ENCODE measurements at regions not wholly inside any gene's neighbourhood (a gene's known extent, or its start where the extent isn't known, plus 50 kb on each side); places are given as distances from the start of the nearest gene placed in this dataset.
"Not testable (repeated sequence)": the region's sequence is repeated elsewhere in the genome, so short reads cannot be mapped to it uniquely, and the experiment has no call there.

- not testable (repeated sequence) for DNase-seq (ENCODE audit: low spot score)
Measured at GRCh38 chr14:19126269-19127051, 159.2 kb downstream of the POTEM start.

GRCh38 chr14:19127664-19128435 is 160.6 kb downstream of the POTEM start:
- DNase-seq (ENCODE audit: low spot score) = not testable (repeated sequence)

GRCh38 chr14:19131553-19131952 is 164.3 kb downstream of the POTEM start:
- not testable (repeated sequence) for DNase-seq (ENCODE audit: low spot score)

GRCh38 chr14:19132013-19132835 is 165.0 kb downstream of the POTEM start:
- DNase-seq (ENCODE audit: low spot score) = not testable (repeated sequence)

DNA sequence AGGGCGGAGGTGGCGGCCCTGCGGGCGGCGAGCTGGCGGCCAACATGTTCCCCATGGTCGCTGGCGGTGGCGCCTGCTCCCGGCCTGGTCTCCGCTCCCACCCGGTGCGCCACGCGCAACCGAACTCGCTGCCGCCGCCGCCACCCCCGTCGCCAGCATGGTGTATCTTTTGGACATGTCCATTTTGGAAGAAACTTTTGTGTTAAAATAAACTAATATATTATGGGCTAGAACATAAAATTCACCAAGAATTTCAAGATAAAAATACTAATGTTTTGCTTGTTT is 165.5 kb downstream of the POTEM start:
- not testable (repeated sequence) for DNase-seq (ENCODE audit: low spot score)

- not testable (repeated sequence) for DNase-seq (ENCODE audit: low spot score)
Measured at GRCh38 chr14:19157106-19157709, 190.0 kb downstream of the POTEM start.

- DNase-seq (ENCODE audit: low spot score) = not testable (repeated sequence)
Measured at GRCh38 chr14:19158012-19158411, 190.8 kb downstream of the POTEM start.

DNA sequence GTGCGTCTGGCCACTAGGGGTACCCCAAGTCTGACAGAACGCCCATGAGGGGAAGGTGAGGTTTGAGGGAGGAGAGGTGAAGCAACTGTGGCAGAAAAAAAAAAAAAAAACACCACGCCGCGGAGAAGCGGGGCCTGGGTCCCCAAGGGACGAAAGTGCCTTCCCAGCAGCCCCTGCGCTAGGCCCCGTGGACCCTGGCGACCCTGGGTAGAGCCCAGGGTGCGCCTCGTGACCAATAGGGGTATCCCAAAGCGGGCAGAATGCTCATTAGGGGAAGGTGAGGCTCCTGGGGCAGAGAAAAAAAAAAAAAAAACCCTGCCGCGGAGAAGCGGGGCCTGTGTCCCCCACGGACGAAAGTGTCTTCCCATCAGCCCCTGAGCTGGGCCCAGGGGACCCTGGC is 191.4 kb downstream of the POTEM start:
- not testable (repeated sequence) for DNase-seq (ENCODE audit: low spot score)

DNA sequence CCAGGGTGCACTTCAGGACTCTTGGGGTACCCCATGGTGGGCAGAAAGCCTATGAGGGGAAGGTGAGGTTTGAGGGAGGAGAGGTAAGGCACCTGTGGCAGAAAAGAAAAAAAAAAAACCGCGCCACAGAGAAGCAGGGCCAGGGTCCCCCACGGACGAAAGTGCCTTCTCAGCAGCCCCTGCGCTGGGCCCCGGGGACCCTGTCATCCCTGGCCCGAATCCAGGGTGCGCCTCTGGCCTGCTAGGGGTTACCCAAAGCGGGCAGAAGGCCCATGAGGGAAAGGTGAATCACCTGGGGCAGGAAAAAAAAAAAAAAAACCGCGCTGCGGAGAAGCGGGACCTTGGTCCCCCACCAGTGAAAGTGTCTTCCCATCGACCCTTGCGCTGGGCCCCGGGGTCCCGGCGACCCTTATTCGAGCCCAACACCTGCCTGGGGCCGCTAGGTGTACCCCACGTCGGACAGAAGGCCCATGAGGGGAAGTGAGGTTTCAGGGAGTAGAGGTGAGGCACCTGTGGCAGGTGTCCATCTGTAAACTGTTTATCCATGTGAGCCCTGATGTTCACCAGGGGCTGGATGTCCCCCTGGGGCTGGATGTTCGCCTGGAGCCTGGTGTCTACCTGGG is 191.9 kb downstream of the POTEM start:
- DNase-seq (ENCODE audit: low spot score) = not testable (repeated sequence)

DNA sequence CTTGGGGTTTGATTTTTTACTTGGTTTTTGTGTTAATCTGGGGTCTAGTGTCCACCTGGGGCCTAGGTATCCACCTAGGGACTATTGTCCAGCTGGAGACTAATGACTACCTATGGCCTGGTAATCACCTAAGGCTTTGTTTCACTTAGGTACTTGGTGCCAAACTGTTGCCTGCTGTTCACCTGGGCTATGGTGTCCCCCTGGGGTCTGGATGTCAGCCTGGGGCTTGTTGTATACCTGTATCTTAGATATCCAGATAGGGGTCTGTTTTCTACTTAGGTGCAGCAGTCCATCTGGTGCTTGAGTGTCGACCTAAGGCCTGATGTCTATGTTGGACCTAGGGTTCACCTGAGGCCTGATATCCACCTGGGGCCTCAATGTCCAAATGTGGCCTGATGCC is 193.1 kb downstream of the POTEM start:
- not testable (repeated sequence) for DNase-seq (ENCODE audit: low spot score)

DNA sequence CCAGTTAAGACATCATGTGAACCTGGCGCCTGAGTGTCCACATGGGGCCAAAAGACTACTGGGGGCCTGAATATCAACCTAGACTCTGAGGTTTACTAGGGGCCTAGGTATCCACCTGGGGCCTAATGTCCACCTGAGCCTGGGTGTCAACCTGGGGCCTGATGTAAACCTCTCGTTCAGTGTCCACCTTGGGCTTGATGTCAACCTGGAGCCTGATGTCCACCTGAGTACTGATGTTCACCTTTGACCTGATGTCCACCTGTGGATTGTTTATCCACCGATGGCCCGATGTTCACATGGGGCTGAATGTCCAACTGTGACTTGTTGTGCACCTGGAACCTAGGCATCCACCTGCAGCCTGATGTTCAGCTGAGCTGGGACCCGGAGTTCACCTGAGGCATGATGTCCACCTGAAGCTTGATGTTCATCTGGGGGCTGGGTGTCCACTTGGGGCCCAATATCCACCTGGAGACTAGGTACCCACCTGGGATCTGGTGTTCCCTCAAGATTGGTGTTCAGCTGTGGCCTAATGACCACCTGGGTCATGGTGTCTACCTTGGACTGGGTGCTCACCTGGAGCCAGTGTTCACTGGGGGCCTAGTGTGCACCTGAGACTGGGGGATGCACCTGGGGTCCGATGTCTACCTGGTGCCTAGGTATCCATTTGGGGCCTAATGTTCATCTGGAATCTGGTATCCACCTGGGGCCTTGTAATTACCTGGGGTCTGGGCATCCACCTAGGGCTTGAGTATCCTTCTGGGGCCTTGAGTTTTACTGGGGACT is 194.2 kb downstream of the POTEM start:
- not testable (repeated sequence) for DNase-seq (ENCODE audit: low spot score)

GRCh38 chr14:19162034-19162706 is 194.9 kb downstream of the POTEM start:
- not testable (repeated sequence) for DNase-seq (ENCODE audit: low spot score)

DNA sequence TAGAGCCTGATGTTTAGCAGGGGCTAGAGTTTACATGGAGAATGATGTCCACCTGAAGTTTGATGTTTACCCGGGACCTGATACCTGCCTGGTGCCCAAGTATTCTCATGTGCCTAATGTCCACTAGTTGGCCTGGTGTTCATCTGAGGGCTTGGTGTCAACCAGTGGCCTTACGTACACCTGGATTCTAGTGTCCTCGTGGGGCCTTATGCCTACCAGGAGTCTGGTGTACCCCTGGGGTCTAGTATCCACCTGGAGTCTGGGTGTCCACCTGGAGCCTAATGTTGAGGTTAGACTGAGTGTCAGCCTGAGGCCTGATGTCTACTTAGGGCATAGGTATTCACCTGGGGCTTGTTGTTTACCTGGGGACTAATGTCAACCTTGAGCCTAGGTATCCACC is 195.7 kb downstream of the POTEM start:
- DNase-seq (ENCODE audit: low spot score) = not testable (repeated sequence)

- not testable (repeated sequence) for DNase-seq (ENCODE audit: low spot score)
Measured at GRCh38 chr14:19163891-19164290, 196.7 kb downstream of the POTEM start.

DNA sequence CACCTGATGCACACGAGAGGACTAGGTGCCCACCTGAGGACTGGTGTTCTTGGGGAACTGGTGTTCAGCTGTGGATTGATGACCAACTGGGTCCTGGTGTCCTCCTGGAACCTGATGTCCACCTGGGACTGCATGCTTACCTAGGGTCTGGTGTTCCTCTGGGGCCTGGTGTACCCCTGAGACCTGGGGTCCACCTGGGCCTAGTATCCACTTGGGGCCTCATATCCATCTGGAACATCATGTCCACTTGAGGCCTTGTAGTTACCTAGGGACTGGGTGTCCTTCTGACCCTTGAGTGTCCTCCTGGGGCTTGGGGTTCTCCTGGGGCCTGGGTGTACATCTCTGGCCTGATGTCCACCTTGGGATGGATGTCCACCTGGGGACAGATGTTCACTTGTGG is 197.2 kb downstream of the POTEM start:
- not testable (repeated sequence) for DNase-seq (ENCODE audit: low spot score)

GRCh38 chr14:19166056-19166455 is 198.8 kb downstream of the POTEM start:
- DNase-seq (ENCODE audit: low spot score) = not testable (repeated sequence)

GRCh38 chr14:19167454-19168190 is 200.4 kb downstream of the POTEM start:
- not testable (repeated sequence) for DNase-seq (ENCODE audit: low spot score)

DNA sequence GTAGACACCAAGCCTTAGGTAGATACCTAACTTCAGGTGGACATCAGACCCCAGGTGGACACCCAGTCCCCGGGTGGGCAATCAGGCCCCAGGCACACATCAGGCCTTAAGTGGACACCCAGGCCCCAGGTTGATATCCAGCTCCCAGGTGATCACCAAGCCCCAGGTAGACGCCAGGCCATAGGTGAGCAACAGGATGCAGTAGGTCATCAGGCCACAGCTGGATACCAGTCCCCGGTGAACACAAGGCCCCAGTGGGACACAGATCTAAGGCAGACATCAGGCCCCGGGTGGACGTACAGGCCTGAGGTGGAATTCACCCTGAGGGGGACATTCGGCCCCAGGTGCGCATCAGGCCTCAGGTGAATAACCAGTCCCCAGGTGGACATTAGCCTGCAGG is 201.0 kb downstream of the POTEM start:
- DNase-seq (ENCODE audit: low spot score) = not testable (repeated sequence)

All from left forelimb (tissue), 1 donor.